GM23248 (cell line): ENCODE measurements at regions not wholly inside any gene's neighbourhood (a gene's known extent, or its start where the extent isn't known, plus 50 kb on each side); places are given as distances from the start of the nearest gene placed in this dataset.

Source experiments
- EZH2 ChIP-seq: fragments of 200-600 bp; sonication (generic); IDR thresholded peaks from 2 replicates; pipeline ENCODE4 v1.6.1; 2018; ENCODE audit warnings: antibody characterized with exemption, mild to moderate bottlenecking; ENCODE audit not compliant: insufficient read depth, poor library complexity, severe bottlenecking
- EZH2phosphoT487 ChIP-seq: fragments of 200-600 bp; sonication (generic); IDR thresholded peaks from 2 replicates; pipeline ENCODE4 v1.6.1; 2018; ENCODE audit warnings: antibody characterized with exemption, moderate library complexity, mild to moderate bottlenecking, low read depth; ENCODE audit not compliant: insufficient read depth

GRCh38 chr13:26973295-26973694 is 198.3 kb downstream of the USP12 start:
- TF ChIP-seq EZH2, result no peak
- no peak for TF ChIP-seq EZH2phosphoT487
